Caki2 (cell line): ENCODE measurements at regions not wholly inside any gene's neighbourhood (a gene's known extent, or its start where the extent isn't known, plus 50 kb on each side); places are given as distances from the start of the nearest gene placed in this dataset.
A peak's percentile ranks its signal among the peaks of the same experiment; 100 is the strongest.

Experiments used
- DNase-seq: peaks from one replicate; pipeline ENCODE4 v3.0.0-alpha.2; 2015; ENCODE audit warnings: low read depth
- in situ Hi-C: cut with HindIII; loops from 2 replicates; pipeline ENCODE4 v1.10.0; 2016; ENCODE audit warnings: low sequenced_read_pairs, low pct_unique_long_range_greater_than_20kb, mixed read lengths

GRCh38 chr9:1440256-1440655 lies 390.1 kb downstream of the DMRT2 start:
- in situ Hi-C loops, result no loop called here
- DNase-seq, result no peak

- DNase-seq, result no peak
- in situ Hi-C loops, result no loop called here
Measured at GRCh38 chr9:1442105-1442504, 391.9 kb downstream of the DMRT2 start.

- no peak for DNase-seq
- in situ Hi-C loops, result no loop called here
Measured at GRCh38 chr9:1443450-1443849, 393.3 kb downstream of the DMRT2 start.

- DNase-seq, result no peak
- in situ Hi-C loops, result no loop called here
Measured at GRCh38 chr9:1446671-1447070, 396.5 kb downstream of the DMRT2 start.

GRCh38 chr9:1453636-1454035 lies 403.5 kb downstream of the DMRT2 start:
- in situ Hi-C loops, result no loop called here

GRCh38 chr9:1454211-1454610 lies 404.1 kb downstream of the DMRT2 start:
- in situ Hi-C loops, result no loop called here
- no peak for DNase-seq

More at GRCh38 chr9:1453636-1454035, 403.5 kb downstream of the DMRT2 start:
- DNase-seq, result no peak

GRCh38 chr9:1454616-1455347 lies 404.6 kb downstream of the DMRT2 start:
- no peak for DNase-seq
- in situ Hi-C loops, result no loop called here

GRCh38 chr9:1455766-1456165 lies 405.6 kb downstream of the DMRT2 start:
- DNase-seq, result no peak
- in situ Hi-C loops, result no loop called here

GRCh38 chr9:1456301-1457024 lies 406.3 kb downstream of the DMRT2 start:
- in situ Hi-C loops, result no loop called here
- no peak for DNase-seq

GRCh38 chr9:1457460-1457859 lies 407.3 kb downstream of the DMRT2 start:
- in situ Hi-C loops, result no loop called here

GRCh38 chr9:1458503-1458902 lies 408.3 kb downstream of the DMRT2 start:
- in situ Hi-C loops, result no loop called here

More at GRCh38 chr9:1457460-1457859, 407.3 kb downstream of the DMRT2 start:
- DNase-seq, result no peak

GRCh38 chr9:1460143-1460769 lies 410.1 kb downstream of the DMRT2 start:
- in situ Hi-C loops, result no loop called here
- DNase-seq, result no peak

More at GRCh38 chr9:1458503-1458902, 408.3 kb downstream of the DMRT2 start:
- peak; percentile 27 for DNase-seq

- in situ Hi-C loops, result no loop called here
Measured at GRCh38 chr9:1461812-1462211, 411.7 kb downstream of the DMRT2 start.

GRCh38 chr9:1462626-1463308 lies 412.6 kb downstream of the DMRT2 start:
- in situ Hi-C loops, result no loop called here
- no peak for DNase-seq

More at GRCh38 chr9:1461812-1462211, 411.7 kb downstream of the DMRT2 start:
- no peak for DNase-seq

- no peak for DNase-seq
- in situ Hi-C loops, result no loop called here
Measured at GRCh38 chr9:1469996-1470395, 419.8 kb downstream of the DMRT2 start.

GRCh38 chr9:1473956-1474634 lies 423.9 kb downstream of the DMRT2 start:
- in situ Hi-C loops, result no loop called here
- DNase-seq, result no peak

GRCh38 chr9:1474671-1475070 lies 424.5 kb downstream of the DMRT2 start:
- DNase-seq, result no peak
- in situ Hi-C loops, result no loop called here
